NCI-H1417 treated with DMSO at 0.1 percent for 48 hours (cell line): ENCODE measurements at regions not wholly inside any gene's neighbourhood (a gene's known extent, or its start where the extent isn't known, plus 50 kb on each side); places are given as distances from the start of the nearest gene placed in this dataset.

Experiments
- DNase-seq: peaks from one replicate; lab custom pipeline; 2025; lab: John Stamatoyannopoulos, UW

DNA sequence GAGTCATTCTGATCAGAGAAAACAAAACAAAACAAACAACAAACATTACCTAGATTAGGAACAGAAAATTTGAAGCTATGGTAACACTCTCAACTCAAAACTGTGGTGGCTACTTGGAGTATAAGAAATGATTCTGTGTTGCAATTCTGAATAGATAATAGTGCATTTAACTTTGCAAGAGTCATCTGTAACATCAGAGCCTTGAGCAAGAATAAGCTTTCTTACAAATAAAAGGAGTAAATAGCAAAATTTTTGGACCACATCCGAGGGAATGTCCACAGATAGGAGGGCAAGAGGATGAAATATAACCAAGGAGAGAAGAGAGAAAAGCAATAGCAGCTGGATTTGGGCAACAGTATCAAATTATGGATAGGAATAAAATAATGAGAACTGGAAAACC, 1090.6 kb downstream of the SLC6A15 start:
- no peak for DNase-seq

- DNase-seq: no peak
Measured at GRCh38 chr12:83818881-83819280, 1093.7 kb downstream of the SLC6A15 start.

- no peak for DNase-seq
Measured at GRCh38 chr12:83817730-83818129, 1094.9 kb downstream of the SLC6A15 start.

GRCh38 chr12:83808591-83808990, 1104.0 kb downstream of the SLC6A15 start:
- DNase-seq: no peak

DNA sequence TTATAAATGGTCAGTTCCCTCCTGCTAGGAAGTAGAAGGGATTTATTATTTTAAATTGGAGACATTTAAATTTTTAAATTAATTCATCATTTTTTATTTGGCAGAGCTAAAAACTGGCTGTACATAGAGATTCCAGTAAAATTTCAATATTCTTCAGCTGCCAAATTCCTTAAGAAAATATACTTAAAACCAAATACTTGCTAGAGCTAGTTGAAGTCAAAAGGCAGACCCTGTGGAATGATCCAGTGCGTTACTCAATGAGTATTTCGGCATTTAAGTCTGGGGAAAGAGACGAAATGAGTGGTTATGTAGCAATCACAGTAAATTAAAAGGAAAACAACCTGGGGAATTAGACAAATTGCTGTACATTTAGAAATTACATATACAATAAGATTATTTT, 1104.7 kb downstream of the SLC6A15 start:
- no peak for DNase-seq

- no peak for DNase-seq
Measured at GRCh38 chr12:83805873-83806272, 1106.7 kb downstream of the SLC6A15 start.

DNA sequence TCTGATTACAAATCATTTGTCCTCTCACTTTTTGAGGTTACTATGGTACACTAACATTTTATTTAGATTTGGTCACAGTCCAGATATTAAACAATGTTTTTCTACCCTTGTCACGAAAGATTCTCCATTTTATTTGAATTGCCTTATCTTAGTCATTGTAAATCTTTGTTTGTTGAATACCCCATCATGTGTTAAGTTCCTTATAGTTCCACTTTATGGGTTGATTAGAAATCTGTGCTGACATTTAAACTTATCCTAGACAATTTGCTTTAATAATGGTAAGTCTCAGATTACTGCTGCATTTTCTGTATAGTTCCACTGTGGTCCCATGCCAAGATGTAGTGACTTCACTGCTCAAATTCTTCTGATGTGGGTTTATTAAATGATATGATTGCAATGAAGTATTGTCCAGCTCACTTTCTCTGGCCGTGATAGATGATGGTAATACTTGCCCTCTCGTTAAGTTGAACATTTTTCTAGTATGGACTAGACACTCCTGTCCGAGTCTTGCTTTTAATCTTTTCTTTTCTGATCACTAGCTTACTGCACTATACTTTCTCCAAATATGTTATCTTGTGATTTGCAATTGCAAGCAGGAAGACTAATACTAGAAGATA, 1107.3 kb downstream of the SLC6A15 start:
- no peak for DNase-seq

DNA sequence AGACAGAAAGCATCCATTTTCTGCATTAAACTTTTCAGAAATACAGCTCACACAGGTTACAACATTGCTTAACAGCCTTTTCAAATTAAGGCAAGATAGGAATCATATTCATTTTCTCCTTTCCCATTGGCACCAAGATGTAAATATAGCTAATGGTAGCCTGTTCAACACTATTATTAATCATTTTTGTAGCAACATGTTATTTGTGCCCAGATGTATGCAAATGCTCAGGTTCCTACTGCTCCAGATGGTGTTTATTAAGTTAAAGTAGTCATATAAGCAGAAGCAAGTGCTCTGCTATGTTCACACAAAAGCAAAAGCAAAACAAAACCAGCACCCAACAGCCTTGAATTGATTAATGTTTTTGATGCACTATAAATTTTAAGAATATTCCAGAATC, 1110.6 kb downstream of the SLC6A15 start:
- no peak for DNase-seq

- DNase-seq: no peak
Measured at GRCh38 chr12:83800022-83800421, 1112.6 kb downstream of the SLC6A15 start.

- DNase-seq: no peak
Measured at GRCh38 chr12:83796531-83796930, 1109.8 kb downstream of the TMTC2 start.

DNA sequence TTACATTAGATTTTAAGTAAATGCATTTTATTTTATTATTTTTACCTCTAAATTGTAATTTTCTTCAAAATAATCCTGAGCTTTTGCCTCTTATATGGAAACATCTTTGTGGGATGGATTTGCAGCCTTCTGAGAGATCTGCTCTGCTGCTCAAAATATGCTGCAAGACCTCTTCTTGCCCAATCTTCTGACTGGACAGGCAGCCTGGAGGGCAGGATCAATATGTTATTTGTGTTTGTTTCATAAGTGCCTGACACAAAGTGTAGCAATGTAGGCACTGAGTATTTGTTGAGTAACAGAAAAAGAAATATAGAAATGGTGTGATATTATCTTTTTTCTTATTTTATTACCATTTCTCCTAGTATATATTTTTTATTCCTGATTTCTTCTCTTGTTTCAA, 1106.9 kb downstream of the TMTC2 start:
- DNase-seq: no peak

DNA sequence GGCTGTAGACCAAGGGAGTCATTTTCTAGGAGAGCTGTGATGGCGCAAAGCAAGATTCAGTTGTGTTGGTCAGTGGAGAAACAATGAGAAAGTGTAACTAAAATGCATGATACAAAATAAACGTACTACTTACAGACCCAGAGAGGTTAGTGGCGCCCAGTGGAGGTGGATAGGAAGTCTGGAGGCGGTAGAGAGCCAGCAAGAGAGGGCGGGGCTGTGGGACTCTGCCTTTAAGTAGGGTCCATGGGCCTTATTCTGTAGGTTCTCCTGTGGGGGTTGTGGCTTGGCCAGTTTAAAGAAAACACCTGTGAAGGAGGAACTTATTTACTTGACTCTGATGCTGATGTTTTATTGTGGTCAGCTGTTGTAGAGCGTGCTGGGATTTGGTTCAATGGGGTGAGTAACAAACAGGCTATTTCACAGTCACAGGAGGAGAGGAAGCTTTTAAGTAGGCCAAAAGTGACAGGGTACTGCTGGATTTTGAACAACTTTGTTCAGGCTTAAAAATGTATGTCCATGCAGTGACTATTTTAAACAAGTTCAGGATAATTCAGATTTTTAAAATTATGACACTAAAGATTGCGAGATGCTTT, 1097.7 kb downstream of the TMTC2 start:
- DNase-seq: no peak

DNA sequence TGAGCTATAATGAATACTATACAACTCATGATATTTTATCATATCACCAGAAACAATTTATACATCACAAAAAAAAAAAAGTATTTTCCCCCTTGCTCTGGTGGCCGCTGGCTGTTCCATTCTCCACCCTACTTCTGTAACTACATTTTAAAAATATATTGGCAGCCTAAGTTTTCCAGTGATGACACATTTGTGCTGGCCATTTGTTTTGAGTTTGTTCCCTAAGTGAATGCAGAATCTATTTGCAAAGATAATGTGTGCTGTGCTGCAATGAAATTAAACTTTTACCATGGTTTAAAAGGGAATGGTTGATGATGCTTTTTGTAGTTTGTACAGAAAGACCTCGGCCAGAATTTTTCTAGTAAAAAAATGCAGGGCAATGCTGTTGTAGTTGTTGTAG, 1092.8 kb downstream of the TMTC2 start:
- no peak for DNase-seq

DNA sequence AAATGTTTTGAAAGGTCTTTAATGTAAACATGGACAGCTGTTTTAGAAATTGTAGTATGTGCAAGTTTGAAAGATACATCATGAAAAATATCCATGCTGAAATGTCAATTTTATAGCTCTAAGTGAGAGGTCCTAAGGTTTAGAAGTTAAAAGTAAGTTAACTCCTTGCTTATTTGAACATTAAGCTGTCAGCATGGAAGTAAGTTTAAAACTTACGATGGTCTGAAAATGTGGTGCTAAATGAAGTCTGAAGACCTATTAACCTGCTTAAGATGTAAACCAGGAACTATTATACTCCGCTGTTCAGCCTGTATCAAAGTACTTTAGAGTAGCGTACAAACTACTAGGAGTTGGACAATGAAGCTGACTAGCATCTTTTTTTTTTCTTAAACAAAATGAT, 1082.4 kb downstream of the TMTC2 start:
- no peak for DNase-seq

GRCh38 chr12:83767723-83768122, 1081.0 kb downstream of the TMTC2 start:
- DNase-seq: no peak

GRCh38 chr12:83763425-83763824, 1076.7 kb downstream of the TMTC2 start:
- DNase-seq: no peak

DNA sequence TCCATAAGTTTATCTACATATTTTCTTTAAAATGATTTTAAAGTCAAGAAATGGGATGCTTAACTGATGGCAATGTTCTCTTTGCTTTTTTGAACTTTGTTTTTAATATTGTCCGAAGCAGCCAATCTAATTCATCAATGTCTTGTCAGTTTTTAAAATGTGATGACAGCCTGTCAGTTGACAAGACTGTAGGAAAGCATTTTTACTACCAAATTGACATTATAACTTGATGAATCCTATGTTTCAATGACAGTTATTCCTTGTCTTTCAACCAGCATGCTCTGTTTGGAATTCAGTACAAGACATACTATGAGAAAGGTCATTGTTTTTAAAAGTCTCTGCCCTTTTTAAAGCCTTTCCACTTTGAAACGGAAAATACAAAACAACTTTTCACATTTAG, 1073.2 kb downstream of the TMTC2 start:
- no peak for DNase-seq

DNA sequence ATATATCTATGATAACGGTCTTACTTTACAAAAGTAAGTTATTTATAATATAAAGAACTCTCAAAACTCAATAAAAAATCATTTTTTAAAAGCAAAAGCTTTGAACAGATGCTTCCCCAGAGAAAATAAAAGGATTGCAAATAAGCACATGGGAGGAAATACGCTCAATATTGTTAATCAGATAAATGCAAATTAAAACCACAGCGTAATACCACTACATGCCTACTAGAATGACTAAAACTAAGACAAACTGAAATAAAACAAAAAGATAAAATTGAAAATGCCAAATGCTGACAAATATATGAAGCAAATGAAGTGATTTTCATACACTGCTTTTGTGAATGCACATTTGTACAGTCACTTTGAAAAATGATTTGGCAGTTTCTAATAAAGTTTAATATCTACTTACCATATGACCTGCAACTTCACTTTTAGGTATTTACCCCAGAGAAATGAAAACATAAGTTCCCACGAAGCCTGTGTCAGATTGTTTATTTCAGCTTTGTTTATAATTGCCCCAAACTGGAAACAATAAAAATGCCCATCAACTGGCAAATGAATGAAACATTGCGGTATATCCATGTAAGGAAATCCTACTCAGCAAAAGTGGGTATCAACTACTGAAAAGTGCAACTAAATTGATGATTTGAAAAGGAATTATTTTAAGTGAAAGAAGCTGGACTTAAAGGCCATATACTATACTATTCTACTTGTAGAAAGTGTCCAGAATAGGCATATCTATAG, 1072.4 kb downstream of the TMTC2 start:
- no peak for DNase-seq

GRCh38 chr12:83753904-83754303, 1067.2 kb downstream of the TMTC2 start:
- DNase-seq: no peak

GRCh38 chr12:83753205-83753604, 1066.5 kb downstream of the TMTC2 start:
- no peak for DNase-seq

GRCh38 chr12:83739607-83740006, 1052.9 kb downstream of the TMTC2 start:
- DNase-seq: no peak

GRCh38 chr12:83710851-83711250, 1024.1 kb downstream of the TMTC2 start:
- no peak for DNase-seq

DNA sequence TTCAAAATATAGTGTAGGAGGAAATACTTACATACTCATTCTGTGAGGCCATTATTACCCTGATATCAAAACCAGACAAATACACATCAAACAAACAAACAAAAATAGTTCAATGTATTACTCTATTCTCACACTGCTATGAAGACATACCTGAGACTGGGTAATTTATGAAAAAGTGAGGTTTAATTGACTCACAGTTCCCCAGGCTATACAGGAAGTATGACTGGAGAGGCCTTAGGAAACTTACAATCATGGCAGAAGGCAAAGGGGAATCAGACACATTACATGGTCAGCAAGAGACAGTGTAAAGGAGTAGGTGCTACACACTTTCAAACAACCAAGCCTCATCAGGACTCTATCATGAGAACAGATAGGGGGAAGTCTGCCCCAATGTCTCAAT, 1023.2 kb downstream of the TMTC2 start:
- no peak for DNase-seq

DNA sequence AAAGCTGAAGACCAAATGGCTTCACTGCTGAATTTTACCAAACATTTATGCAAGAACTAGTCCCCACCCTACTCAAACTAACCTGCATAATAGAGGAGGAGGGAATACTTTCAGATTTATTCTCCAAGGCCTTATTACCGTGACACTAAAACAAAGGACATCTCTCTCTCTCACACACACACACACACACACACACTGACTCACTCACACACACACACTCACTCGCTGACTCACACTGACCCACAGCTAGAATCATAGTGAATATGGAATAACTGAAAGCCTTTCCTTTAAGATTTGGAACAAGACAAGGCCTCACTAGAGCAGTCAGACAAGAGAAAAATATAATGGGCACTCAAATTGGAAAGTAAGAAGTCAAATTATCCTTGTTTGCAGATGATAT, 1014.1 kb downstream of the TMTC2 start:
- DNase-seq: no peak
